Type B pancreatic cell (in vitro differentiated cells): ENCODE measurements at regions not wholly inside any gene's neighbourhood (a gene's known extent, or its start where the extent isn't known, plus 50 kb on each side); places are given as distances from the start of the nearest gene placed in this dataset.

Experiments used
- DNase-seq: peaks from one replicate; pipeline ENCODE4 v3.0.0; 2021; ENCODE audit warnings: mixed read lengths; ENCODE audit not compliant: unreplicated experiment; ENCODE audit errors: extremely low spot score
- H3K27ac Mint-ChIP-seq: 2 replicates; pipeline ENCODE4 v1.8.0; 2021; ENCODE audit warnings: mild to moderate bottlenecking, mixed read lengths
- H3K27me3 Mint-ChIP-seq: 2 replicates; pipeline ENCODE4 v1.8.0; 2021; ENCODE audit warnings: mixed read lengths
- H3K36me3 Mint-ChIP-seq: 2 replicates; pipeline ENCODE4 v1.8.0; 2021; ENCODE audit warnings: mixed read lengths
- H3K4me1 Mint-ChIP-seq: one replicate; pipeline ENCODE4 v1.8.0; 2021; ENCODE audit warnings: mixed read lengths; ENCODE audit not compliant: unreplicated experiment
- H3K4me3 Mint-ChIP-seq: 2 replicates; pipeline ENCODE4 v1.8.0; 2021; ENCODE audit warnings: mild to moderate bottlenecking, mixed read lengths
- H3K9me3 Mint-ChIP-seq: 2 replicates; pipeline ENCODE4 v1.8.0; 2021; ENCODE audit warnings: mixed read lengths
- TF ChIP-seq, protein P1 (sequence below): fragments of 200-600 bp; sonication (generic); conservative IDR thresholded peaks from 2 replicates; pipeline ENCODE4 v1.5.0; 2021; ENCODE audit warnings: antibody characterized with exemption, mild to moderate bottlenecking

- Mint-ChIP-seq H3K27me3 (no peaks in the 10 kb centered on the region), H3K9me3 (no peaks in the 10 kb centered on the region), H3K4me1 (no peaks in the 10 kb centered on the region), H3K4me3 (no peak overlapping the region), H3K36me3 (no peaks in the 10 kb centered on the region), H3K27ac (no peak overlapping the region)
- TF ChIP-seq, protein P1, sequence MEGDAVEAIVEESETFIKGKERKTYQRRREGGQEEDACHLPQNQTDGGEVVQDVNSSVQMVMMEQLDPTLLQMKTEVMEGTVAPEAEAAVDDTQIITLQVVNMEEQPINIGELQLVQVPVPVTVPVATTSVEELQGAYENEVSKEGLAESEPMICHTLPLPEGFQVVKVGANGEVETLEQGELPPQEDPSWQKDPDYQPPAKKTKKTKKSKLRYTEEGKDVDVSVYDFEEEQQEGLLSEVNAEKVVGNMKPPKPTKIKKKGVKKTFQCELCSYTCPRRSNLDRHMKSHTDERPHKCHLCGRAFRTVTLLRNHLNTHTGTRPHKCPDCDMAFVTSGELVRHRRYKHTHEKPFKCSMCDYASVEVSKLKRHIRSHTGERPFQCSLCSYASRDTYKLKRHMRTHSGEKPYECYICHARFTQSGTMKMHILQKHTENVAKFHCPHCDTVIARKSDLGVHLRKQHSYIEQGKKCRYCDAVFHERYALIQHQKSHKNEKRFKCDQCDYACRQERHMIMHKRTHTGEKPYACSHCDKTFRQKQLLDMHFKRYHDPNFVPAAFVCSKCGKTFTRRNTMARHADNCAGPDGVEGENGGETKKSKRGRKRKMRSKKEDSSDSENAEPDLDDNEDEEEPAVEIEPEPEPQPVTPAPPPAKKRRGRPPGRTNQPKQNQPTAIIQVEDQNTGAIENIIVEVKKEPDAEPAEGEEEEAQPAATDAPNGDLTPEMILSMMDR = no peak
- DNase-seq = no peak
These were observed 807.0 kb downstream of the TLE4 start for GRCh38 chr9:80378669-80379293.

DNA sequence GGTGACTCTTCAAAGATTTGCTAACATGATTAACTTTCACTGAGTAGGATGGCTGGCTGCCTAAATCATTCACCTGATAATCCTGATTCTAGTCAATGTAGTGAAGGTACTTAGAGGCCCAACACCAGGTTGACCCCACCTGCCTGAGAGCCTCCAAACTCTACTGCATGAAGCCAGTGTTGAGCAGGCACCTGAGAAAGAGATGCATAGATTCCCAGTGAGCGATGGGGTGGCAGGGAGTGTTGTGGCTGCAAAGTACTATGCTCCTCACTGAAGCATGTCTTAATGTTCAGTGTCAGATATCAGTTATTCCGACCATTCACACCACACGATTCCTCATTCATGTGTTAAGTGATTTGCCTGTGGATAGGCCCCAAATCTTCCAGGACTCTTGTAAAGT lies 804.4 kb downstream of the TLE4 start:
- no peaks in the 10 kb centered on the region for H3K9me3 Mint-ChIP-seq
- H3K27ac Mint-ChIP-seq = no peak overlapping the region
- TF ChIP-seq, protein P1 = no peak
- H3K36me3 Mint-ChIP-seq = no peaks in the 10 kb centered on the region
- DNase-seq = no peak
- no peak overlapping the region for H3K4me3 Mint-ChIP-seq
- no peaks in the 10 kb centered on the region for H3K4me1 Mint-ChIP-seq
- no peaks in the 10 kb centered on the region for H3K27me3 Mint-ChIP-seq

DNA sequence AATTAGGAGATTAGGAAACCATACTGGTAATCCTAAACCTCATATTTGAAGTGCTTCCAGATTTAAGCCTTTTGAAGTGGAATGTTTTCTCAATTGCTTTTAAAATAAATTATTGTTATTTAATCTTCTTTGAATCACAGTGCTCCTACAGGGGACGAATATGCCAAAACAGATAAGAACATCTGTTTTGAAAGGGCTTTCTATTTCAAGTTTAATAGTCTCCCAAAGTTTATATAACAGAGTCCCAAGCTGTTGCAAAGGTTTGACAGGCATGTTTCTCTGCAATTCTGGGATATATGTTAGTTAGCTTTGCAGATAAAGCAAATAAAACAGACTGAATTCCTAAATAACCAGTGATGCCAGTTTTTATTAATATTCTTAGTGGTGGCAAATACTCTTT lies 803.7 kb downstream of the TLE4 start:
- no peaks in the 10 kb centered on the region for H3K36me3 Mint-ChIP-seq
- no peaks in the 10 kb centered on the region for H3K27me3 Mint-ChIP-seq
- H3K4me1 Mint-ChIP-seq = no peaks in the 10 kb centered on the region
- H3K27ac Mint-ChIP-seq = no peak overlapping the region
- no peak for DNase-seq
- TF ChIP-seq, protein P1 = no peak
- no peaks in the 10 kb centered on the region for H3K9me3 Mint-ChIP-seq
- no peak overlapping the region for H3K4me3 Mint-ChIP-seq

DNA sequence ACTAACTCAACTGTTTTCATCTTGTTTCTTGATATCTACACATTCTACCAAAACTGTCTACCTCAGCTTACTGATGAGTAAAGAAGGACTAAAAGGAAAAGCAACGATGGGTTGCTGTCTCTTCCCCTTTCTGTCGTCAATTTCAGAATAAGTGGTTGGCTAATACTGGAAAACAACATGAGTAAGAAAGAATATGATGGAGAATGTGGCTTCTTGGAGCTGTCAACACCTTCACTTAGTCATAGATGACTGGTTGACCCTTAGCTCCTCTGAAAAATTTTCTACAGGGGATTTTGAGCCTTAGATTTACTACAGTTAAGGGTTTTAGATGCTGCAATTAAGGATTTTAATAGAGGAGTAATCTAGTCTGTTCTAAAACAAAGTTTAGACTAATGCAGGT lies 797.9 kb downstream of the TLE4 start:
- DNase-seq = no peak
- Mint-ChIP-seq H3K4me3 (no peak overlapping the region), H3K27ac (no peak overlapping the region), H3K27me3 (no peaks in the 10 kb centered on the region), H3K9me3 (no peaks in the 10 kb centered on the region), H3K36me3 (no peaks in the 10 kb centered on the region), H3K4me1 (no peaks in the 10 kb centered on the region)
- TF ChIP-seq, protein P1 = no peak

DNA sequence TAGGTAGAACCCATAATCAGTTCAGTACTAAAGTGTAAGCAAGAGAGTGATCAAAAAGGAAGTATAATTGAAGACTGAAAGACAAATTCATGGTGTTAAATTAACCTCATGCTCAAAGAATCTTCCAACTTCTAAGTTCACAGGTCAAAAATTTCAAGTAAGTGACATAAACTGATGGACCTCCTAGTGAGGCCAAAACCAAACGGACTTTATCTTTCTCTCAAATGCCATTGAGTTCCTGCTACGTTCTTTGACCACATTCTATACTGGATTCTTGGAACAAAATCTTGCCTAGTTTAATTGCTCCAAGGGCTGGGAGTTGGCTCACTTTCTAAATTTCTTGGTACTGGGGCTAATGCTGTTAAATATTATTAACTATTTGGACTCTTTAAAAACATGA lies 794.9 kb downstream of the TLE4 start:
- DNase-seq = no peak
- Mint-ChIP-seq H3K4me1 (no peaks in the 10 kb centered on the region), H3K4me3 (no peak overlapping the region), H3K27me3 (no peaks in the 10 kb centered on the region), H3K9me3 (no peaks in the 10 kb centered on the region), H3K36me3 (no peaks in the 10 kb centered on the region), H3K27ac (no peak overlapping the region)
- TF ChIP-seq, protein P1 = no peak
